ENCODE measurements at regions not wholly inside any gene's neighbourhood (a gene's known extent, or its start where the extent isn't known, plus 50 kb on each side); places are given as distances from the start of the nearest gene placed in this dataset.

- H3K27me3 Mint-ChIP-seq (ENCODE audit: insufficient read depth, unreplicated experiment), result peaks cover 16% of the 10 kb centered on the region
- TF ChIP-seq, protein P1, sequence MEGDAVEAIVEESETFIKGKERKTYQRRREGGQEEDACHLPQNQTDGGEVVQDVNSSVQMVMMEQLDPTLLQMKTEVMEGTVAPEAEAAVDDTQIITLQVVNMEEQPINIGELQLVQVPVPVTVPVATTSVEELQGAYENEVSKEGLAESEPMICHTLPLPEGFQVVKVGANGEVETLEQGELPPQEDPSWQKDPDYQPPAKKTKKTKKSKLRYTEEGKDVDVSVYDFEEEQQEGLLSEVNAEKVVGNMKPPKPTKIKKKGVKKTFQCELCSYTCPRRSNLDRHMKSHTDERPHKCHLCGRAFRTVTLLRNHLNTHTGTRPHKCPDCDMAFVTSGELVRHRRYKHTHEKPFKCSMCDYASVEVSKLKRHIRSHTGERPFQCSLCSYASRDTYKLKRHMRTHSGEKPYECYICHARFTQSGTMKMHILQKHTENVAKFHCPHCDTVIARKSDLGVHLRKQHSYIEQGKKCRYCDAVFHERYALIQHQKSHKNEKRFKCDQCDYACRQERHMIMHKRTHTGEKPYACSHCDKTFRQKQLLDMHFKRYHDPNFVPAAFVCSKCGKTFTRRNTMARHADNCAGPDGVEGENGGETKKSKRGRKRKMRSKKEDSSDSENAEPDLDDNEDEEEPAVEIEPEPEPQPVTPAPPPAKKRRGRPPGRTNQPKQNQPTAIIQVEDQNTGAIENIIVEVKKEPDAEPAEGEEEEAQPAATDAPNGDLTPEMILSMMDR (IDR thresholded peaks at IDR 0.05; ENCODE audit: insufficient read depth in 1 of 2, low read depth in 1 of 2, low read length in 1 of 2, severe bottlenecking in 1 of 2, unreplicated experiment in 1 of 2), result no peak
- no peak overlapping the region for H3K27ac Mint-ChIP-seq (ENCODE audit: unreplicated experiment)
- Histone ChIP-seq H3K4me3 (ENCODE audit: low read depth, low read length) (no peak overlapping the region), H3K27me3 (replicated peaks; ENCODE audit: control insufficient read depth, insufficient read depth, low read length) (no peaks in the 10 kb centered on the region), H3K9me3 (no peaks in the 10 kb centered on the region), H3K4me1 (no peaks in the 10 kb centered on the region), H3K36me3 (ENCODE audit: control insufficient read depth, insufficient read depth, low read length) (no peaks in the 10 kb centered on the region)
- no peaks in the 10 kb centered on the region for H3K4me1 Mint-ChIP-seq (ENCODE audit: low read depth, unreplicated experiment)
- no peak overlapping the region for H3K4me3 Mint-ChIP-seq (ENCODE audit: unreplicated experiment)
- ChIA-PET POLR2A (no interaction called here), CTCF (no interaction called here)
- no peaks in the 10 kb centered on the region for H3K36me3 Mint-ChIP-seq (ENCODE audit: insufficient read depth, unreplicated experiment)
- BruUV-seq (replicated peaks), result no TSS peak
- H3K9me3 Mint-ChIP-seq (ENCODE audit: unreplicated experiment), result no peaks in the 10 kb centered on the region
- DNase-seq, result no peak
- intact Hi-C loops (cut with micrococcal nuclease; ENCODE audit: unreplicated experiment), result no loop called here
Measured at GRCh38 chr7:131149840-131150239, 177.8 kb upstream of the MKLN1 start.

GRCh38 chr7:131151034-131151433, 176.6 kb upstream of the MKLN1 start:
- TF ChIP-seq, protein P1 (IDR thresholded peaks at IDR 0.05; ENCODE audit: insufficient read depth in 1 of 2, low read depth in 1 of 2, low read length in 1 of 2, severe bottlenecking in 1 of 2, unreplicated experiment in 1 of 2), result no peak
- intact Hi-C loops (cut with micrococcal nuclease; ENCODE audit: unreplicated experiment), result no loop called here
- Mint-ChIP-seq H3K4me3 (ENCODE audit: unreplicated experiment) (no peak overlapping the region), H3K9me3 (ENCODE audit: unreplicated experiment) (no peaks in the 10 kb centered on the region), H3K4me1 (ENCODE audit: low read depth, unreplicated experiment) (no peaks in the 10 kb centered on the region), H3K36me3 (ENCODE audit: insufficient read depth, unreplicated experiment) (no peaks in the 10 kb centered on the region), H3K27ac (ENCODE audit: unreplicated experiment) (no peak overlapping the region), H3K27me3 (ENCODE audit: insufficient read depth, unreplicated experiment) (peaks cover 20% of the 10 kb centered on the region)
- Histone ChIP-seq H3K9me3 (no peaks in the 10 kb centered on the region), H3K36me3 (ENCODE audit: control insufficient read depth, insufficient read depth, low read length) (no peaks in the 10 kb centered on the region), H3K27me3 (replicated peaks; ENCODE audit: control insufficient read depth, insufficient read depth, low read length) (no peaks in the 10 kb centered on the region), H3K4me1 (no peaks in the 10 kb centered on the region), H3K4me3 (ENCODE audit: low read depth, low read length) (no peak overlapping the region)
- ChIA-PET CTCF (no interaction called here), POLR2A (interaction anchor here (0.5 to 0.6 kb wide), 3 partner anchors 9 to 21 kb away, joined by 3 to 5 read pairs (median 3); no protein-coding TSS in a partner anchor)
- no peak for DNase-seq
- BruUV-seq (replicated peaks), result no TSS peak

- TF ChIP-seq, protein P1 (IDR thresholded peaks at IDR 0.05; ENCODE audit: insufficient read depth in 1 of 2, low read depth in 1 of 2, low read length in 1 of 2, severe bottlenecking in 1 of 2, unreplicated experiment in 1 of 2), result no peak
- H3K4me1 ChIP-seq, result no peaks in the 10 kb centered on the region
- BruUV-seq (replicated peaks), result no TSS peak
- DNase-seq, result no peak
- no peak overlapping the region for H3K4me3 Mint-ChIP-seq (ENCODE audit: unreplicated experiment)
- intact Hi-C loops (cut with micrococcal nuclease; ENCODE audit: unreplicated experiment), result no loop called here
- no peaks in the 10 kb centered on the region for H3K4me1 Mint-ChIP-seq (ENCODE audit: low read depth, unreplicated experiment)
- no peaks in the 10 kb centered on the region for H3K36me3 ChIP-seq (ENCODE audit: control insufficient read depth, insufficient read depth, low read length)
- no peaks in the 10 kb centered on the region for H3K9me3 Mint-ChIP-seq (ENCODE audit: unreplicated experiment)
- H3K27me3 Mint-ChIP-seq (ENCODE audit: insufficient read depth, unreplicated experiment), result peaks cover 16% of the 10 kb centered on the region
- no peak overlapping the region for H3K4me3 ChIP-seq (ENCODE audit: low read depth, low read length)
- POLR2A ChIA-PET, result no interaction called here
- no peaks in the 10 kb centered on the region for H3K36me3 Mint-ChIP-seq (ENCODE audit: insufficient read depth, unreplicated experiment)
- no peaks in the 10 kb centered on the region for H3K27me3 ChIP-seq (replicated peaks; ENCODE audit: control insufficient read depth, insufficient read depth, low read length)
- H3K27ac Mint-ChIP-seq (ENCODE audit: unreplicated experiment), result no peak overlapping the region
- no peaks in the 10 kb centered on the region for H3K9me3 ChIP-seq
- CTCF ChIA-PET, result no interaction called here
Measured at GRCh38 chr7:131152766-131153165, 174.9 kb upstream of the MKLN1 start.
